Ascending aorta (tissue), 2 donors: ENCODE measurements at regions not wholly inside any gene's neighbourhood (a gene's known extent, or its start where the extent isn't known, plus 50 kb on each side); places are given as distances from the start of the nearest gene placed in this dataset.

ENCODE experiments used
- DNase-seq, 2 donors: peaks; one replicate each; pipeline ENCODE4 v3.0.0-alpha.2; 2019; ENCODE audit warnings: low spot score in 2 of 2
- H3K27ac ChIP-seq, 2 donors: fragments of 200-600 bp; sonication (generic); one replicate each; pipeline ENCODE4 v1.5.1; 2016 to 2017; ENCODE audit warnings: mild to moderate bottlenecking in 1 of 2
- H3K27me3 ChIP-seq: fragments of 200-600 bp; sonication (generic); one replicate; pipeline ENCODE4 v1.5.1; 2017
- H3K36me3 ChIP-seq, 2 donors: fragments of 200-600 bp; sonication (generic); one replicate each; pipeline ENCODE4 v1.5.1; 2016
- H3K4me1 ChIP-seq, 2 donors: fragments of 200-600 bp; sonication (generic); one replicate each; pipeline ENCODE4 v1.5.1; 2016 to 2017; ENCODE audit warnings: mild to moderate bottlenecking in 1 of 2
- H3K4me3 ChIP-seq, 2 donors: fragments of 200-600 bp; sonication (generic); one replicate each; pipeline ENCODE4 v1.5.1; 2016 to 2017; ENCODE audit warnings: mild to moderate bottlenecking in 1 of 2
- H3K9me3 ChIP-seq, 2 donors: fragments of 200-600 bp; sonication (generic); one replicate each; pipeline ENCODE4 v1.5.1; 2016
- intact Hi-C: fragments of 100-400 bp; cut with DNase I; formaldehyde crosslinking; loops from one replicate; pipeline ENCODE4 v1.15.1; 2023
- TF ChIP-seq, protein P1 (sequence below), 3 experiments: fragments of 200-600 bp in 2 of 3; fragments of 450-650 bp in 1 of 3; sonication (generic) in 2 of 3; IDR thresholded peaks; one replicate each; pipeline ENCODE4 v1.5.1; 2016 to 2019; ENCODE audit warnings: antibody characterized with exemption in 3 of 3, mild to moderate bottlenecking in 1 of 3, moderate library complexity in 1 of 3

DNA sequence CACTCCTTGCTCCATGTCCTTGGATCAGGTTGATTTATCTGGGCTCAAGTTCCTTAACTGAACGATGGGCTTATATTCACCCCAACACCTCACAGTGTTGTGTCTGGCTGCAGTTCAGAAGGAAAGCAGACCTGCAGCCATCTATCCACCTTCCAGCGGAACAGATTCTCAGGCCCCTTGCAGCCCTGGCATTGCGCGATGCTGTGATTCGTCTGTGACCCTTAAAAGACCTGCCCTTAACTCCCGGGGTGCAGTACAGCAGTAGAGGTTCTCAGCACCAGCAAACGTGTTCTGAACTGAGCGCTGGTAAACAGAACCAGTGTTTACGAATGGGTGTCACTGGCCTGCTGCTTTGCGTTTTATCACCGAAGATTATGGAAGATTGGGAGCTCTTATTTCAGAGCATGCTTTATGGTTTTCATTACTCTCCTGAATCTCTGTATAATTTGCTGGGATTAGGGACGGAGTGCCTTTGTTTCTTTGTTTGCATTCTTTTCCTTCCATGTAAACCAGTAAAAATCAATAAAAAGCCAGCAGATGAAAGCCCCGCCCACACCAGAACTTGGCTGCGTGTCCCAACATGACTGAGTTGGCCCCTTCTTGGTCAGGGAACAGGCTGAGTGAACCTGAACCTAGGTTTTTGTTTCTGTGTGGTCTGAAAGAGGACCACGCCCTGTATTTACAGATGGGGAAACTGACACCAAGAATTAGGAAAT lies 286.7 kb upstream of the CRY1 start:
- no peaks in the 10 kb centered on the region for H3K27me3 ChIP-seq
- intact Hi-C loops, result no loop called here
- no peaks in the 10 kb centered on the region for H3K4me1 ChIP-seq
- no peak overlapping the region for H3K4me3 ChIP-seq
- DNase-seq, result no peak
- H3K27ac ChIP-seq, result no peak overlapping the region
- H3K36me3 ChIP-seq, result no peaks in the 10 kb centered on the region
- no peaks in the 10 kb centered on the region for H3K9me3 ChIP-seq
- TF ChIP-seq, protein P1, sequence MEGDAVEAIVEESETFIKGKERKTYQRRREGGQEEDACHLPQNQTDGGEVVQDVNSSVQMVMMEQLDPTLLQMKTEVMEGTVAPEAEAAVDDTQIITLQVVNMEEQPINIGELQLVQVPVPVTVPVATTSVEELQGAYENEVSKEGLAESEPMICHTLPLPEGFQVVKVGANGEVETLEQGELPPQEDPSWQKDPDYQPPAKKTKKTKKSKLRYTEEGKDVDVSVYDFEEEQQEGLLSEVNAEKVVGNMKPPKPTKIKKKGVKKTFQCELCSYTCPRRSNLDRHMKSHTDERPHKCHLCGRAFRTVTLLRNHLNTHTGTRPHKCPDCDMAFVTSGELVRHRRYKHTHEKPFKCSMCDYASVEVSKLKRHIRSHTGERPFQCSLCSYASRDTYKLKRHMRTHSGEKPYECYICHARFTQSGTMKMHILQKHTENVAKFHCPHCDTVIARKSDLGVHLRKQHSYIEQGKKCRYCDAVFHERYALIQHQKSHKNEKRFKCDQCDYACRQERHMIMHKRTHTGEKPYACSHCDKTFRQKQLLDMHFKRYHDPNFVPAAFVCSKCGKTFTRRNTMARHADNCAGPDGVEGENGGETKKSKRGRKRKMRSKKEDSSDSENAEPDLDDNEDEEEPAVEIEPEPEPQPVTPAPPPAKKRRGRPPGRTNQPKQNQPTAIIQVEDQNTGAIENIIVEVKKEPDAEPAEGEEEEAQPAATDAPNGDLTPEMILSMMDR (IDR thresholded peaks at IDR 0.05), result no peak

DNA sequence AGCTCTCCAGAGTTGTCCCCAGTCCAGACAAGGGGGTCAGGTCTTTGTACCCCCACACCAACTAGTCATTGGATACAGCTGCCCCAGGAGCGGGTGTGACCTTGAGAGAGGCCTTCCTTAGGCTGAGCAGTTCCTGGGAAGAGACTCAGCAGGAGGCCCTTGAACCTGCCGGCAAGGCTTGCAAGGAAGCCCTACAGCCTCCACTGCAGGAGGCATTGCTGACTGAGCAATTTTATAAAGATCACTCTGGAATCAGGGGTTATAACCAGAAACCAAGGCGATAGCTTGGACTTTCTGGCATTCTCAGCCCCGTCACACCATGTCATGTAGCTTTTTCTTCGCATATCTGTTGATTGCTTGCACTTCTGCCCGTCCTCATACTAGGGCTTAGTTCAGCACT lies 291.3 kb upstream of the CRY1 start:
- no peak for DNase-seq
- Histone ChIP-seq H3K27ac (no peak overlapping the region), H3K27me3 (no peaks in the 10 kb centered on the region), H3K4me1 (no peaks in the 10 kb centered on the region), H3K36me3 (no peaks in the 10 kb centered on the region), H3K4me3 (no peak overlapping the region), H3K9me3 (peaks cover 0 to 4% of the 10 kb centered on the region in 2 donors)
- intact Hi-C loops, result no loop called here
- TF ChIP-seq, protein P1 (IDR thresholded peaks at IDR 0.05), result no peak

DNA sequence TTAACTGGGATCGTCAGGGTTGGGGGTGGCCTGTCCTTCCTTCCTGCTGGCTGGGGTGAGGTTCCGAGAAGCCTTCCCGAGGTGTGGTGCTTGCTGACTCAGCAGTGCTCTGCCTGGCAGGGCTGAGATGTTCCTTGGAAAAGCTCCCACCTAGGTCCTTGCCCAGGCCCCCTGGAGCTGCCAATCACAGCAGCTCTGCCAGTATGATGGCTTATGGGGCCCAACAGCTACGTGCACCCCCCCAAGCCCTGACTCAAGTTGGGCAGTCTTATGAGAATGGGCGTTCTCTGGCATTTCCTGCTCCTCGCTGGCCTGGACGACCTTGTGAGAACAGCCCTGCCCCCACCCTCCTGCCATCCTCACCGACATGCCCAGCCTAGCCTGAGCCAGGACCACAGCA lies 292.2 kb upstream of the CRY1 start:
- H3K36me3 ChIP-seq, result no peaks in the 10 kb centered on the region
- no peaks in the 10 kb centered on the region for H3K27me3 ChIP-seq
- no peak for DNase-seq
- intact Hi-C loops, result no loop called here
- TF ChIP-seq, protein P1 (IDR thresholded peaks at IDR 0.05), result no peak
- no peak overlapping the region for H3K4me3 ChIP-seq
- no peak overlapping the region for H3K27ac ChIP-seq
- no peaks in the 10 kb centered on the region for H3K4me1 ChIP-seq
- H3K9me3 ChIP-seq, result peaks cover 0 to 4% of the 10 kb centered on the region in 2 donors

- TF ChIP-seq, protein P1 (IDR thresholded peaks at IDR 0.05), result no peak
- Histone ChIP-seq H3K9me3 (peaks cover 0 to 4% of the 10 kb centered on the region in 2 donors), H3K4me3 (no peak overlapping the region), H3K36me3 (no peaks in the 10 kb centered on the region), H3K4me1 (no peaks in the 10 kb centered on the region), H3K27me3 (no peaks in the 10 kb centered on the region), H3K27ac (no peak overlapping the region)
- DNase-seq, result no peak
- intact Hi-C loops, result no loop called here
These were observed 293.2 kb upstream of the CRY1 start for GRCh38 chr12:107386569-107386968.

DNA sequence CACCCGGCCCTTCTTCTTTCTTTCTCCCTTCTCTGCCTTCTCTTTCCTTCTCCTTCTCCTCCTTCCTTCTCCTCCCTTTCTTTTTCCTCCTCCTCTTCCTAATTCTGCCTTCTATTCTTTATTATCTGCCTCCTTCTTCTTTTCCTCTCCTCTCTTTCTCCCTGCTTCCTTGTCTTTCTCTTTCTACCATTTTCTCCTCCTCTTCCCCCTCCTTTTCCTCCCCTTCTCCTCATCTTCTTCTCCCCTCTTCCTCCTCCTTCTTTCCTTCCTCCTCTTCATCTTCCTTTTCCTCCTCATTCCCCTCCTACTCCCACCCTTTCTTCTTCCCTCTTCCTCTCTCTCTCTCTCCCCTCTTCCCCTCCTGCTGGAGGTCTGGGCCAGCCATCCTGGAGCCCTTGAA lies 294.9 kb upstream of the CRY1 start:
- H3K27me3 ChIP-seq, result no peaks in the 10 kb centered on the region
- intact Hi-C loops, result no loop called here

More for the DNA sequence above, 294.9 kb upstream of the CRY1 start:
- no peaks in the 10 kb centered on the region for H3K36me3 ChIP-seq
- TF ChIP-seq, protein P1 (IDR thresholded peaks at IDR 0.05), result no peak
- peaks cover 0 to 4% of the 10 kb centered on the region in 2 donors for H3K9me3 ChIP-seq
- DNase-seq, result no peak
- no peak overlapping the region for H3K27ac ChIP-seq
- no peak overlapping the region for H3K4me3 ChIP-seq
- H3K4me1 ChIP-seq, result no peaks in the 10 kb centered on the region
